DMS153 (cell line): ENCODE measurements at regions not wholly inside any gene's neighbourhood (a gene's known extent, or its start where the extent isn't known, plus 50 kb on each side); places are given as distances from the start of the nearest gene placed in this dataset.
A peak's percentile ranks its signal among the peaks of the same experiment; 100 is the strongest.
"Not testable (repeated sequence)": the region's sequence is repeated elsewhere in the genome, so short reads cannot be mapped to it uniquely, and the experiment has no call there.

Experiments used
- DNase-seq: peaks from one replicate; lab custom pipeline; 2025; lab: John Stamatoyannopoulos, UW

DNA sequence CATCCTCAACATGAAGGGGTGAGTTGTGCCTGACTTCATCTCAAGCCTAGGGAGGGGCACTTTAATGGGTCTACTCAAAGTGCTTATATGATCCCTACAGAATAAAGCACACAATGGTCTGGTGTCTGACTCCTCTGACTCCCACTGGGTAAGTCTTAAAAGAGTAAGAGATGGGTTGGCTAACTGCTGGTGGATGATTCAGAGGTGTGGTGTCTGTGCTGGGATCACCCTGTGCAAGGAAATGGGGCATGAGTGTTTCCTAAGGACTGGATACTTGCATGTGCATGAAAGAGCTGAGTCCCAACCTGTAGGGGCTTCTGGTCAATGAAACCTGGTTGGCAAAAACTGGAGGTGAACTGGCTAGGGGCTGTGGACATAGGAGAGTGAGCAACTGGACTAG is 158.8 kb downstream of the IL20RB start:
- DNase-seq, result no peak

DNA sequence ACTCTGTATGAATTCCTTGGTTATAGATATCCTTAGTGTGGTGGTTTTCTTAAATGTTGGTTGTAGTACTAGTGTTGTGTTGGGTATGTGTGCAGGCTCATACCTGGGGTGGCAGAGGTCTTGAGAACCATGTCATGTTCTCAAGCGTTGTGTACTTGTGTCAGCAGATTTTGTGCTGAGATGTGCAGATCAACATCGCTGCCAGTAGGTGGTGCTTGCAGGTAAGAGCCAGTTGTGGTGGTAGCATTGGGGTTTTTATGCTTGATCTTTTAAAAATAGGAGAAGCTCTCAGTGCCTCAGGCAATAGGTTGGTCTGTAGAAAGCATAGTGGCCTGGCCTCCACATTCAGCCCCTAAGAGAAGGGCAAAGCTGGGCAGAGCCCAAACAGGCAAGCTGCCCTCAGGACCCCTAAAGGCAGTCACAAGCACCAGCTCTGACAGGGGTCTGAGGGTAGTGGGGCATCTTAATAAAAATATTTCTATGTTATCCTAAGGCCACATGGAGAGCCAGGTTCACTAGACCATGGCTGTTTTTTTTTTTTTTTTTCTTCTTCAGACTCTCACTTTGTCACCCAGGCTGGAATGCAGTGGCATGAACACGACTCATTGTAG is 164.0 kb downstream of the IL20RB start:
- peak; percentile 3 for DNase-seq

DNA sequence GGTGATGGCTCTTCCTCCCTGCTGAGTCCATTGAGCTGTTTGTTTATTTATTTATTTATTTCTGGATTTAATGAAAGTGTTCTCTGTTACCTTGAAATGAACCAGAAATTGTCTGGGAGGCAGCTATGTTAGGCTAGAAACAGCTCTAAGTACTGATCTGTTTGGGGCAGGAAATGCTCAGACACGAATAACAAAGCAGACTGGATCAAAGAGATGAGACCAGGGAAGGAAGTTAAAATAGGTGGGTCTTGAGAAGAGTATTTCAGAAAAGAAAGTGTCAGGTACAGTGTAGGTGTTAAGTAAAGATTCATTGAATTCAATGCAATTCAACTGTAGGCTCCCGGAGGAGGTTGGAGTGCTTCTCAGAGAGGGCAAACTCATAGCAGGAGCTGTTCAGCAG is 173.3 kb downstream of the IL20RB start:
- DNase-seq, result no peak

DNA sequence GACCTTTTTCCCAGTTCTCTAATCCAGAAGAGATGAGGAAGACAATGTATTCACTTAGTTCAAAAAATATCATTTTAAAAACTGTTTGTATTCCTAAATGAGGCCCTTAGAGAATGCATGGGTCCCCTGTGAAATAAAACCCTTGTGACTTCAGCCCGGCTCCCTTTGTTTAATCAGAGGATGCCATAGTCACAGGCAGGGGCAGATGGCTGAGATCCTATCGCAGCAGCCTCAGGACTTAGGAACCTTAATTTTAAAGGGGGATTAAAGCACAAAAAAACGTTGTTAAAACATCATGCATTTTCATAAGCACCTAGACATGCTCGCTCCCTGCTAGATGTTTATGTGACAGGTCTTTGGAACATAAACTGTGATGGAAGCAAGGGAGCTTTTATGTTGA is 176.6 kb downstream of the IL20RB start:
- DNase-seq, result no peak

DNA sequence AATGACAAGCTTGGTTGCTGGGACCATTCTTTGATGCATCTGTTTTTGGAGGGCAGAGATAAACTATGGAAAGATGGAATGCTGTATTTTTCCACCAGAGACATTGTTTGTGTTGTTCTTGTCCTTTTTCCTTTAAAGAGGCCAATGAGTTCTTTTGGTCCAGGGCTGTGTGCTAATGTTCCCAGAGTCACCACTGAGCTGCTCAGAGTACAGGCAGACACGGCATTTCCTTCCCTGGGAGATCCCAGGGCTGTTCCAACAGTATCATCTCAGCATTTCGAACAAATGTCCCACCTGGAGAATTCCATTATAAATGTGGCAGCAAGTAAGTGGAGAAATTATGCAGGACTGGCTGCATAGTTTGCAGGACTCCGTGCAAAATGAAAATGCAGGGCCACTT is 190.6 kb downstream of the IL20RB start:
- no peak for DNase-seq

DNA sequence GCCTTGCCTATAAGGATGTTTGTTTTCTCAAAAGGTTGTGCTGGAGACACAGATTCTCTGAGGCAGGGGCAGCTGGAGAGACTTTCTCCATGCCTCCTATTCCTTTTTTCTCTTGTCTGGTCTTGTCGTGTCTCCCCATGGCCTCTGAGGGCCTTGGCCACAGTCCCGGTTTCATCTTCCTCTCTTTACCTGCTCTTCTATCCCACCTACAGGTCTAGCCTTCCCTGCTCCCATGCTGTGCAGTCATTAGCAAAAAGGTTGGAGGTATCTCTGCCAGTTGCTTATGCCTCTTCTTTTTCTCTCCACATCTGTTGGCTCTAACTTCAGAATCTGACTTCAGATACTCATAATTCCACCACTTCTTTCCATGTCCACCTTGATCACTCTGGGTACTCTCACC is 191.1 kb downstream of the IL20RB start:
- no peak for DNase-seq

DNA sequence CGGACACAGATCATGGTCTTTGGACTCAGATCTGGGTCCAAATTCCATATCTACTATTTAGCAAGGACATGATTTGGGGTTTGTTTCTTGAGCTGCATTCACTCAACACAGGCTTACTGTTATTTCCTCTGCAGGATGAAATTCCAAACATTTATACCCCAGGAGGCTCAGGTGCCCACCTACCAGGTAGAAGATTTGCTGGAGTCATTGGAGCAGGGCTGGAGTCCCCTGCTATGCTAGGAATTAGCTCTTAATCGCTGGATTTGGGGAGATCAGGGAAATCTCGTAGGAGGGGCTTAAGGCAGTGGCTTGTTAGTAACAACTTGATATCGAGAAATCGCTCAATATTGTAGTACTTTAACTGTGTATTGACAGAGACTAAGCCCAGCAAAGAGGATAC is 193.0 kb downstream of the IL20RB start:
- DNase-seq, result no peak

DNA sequence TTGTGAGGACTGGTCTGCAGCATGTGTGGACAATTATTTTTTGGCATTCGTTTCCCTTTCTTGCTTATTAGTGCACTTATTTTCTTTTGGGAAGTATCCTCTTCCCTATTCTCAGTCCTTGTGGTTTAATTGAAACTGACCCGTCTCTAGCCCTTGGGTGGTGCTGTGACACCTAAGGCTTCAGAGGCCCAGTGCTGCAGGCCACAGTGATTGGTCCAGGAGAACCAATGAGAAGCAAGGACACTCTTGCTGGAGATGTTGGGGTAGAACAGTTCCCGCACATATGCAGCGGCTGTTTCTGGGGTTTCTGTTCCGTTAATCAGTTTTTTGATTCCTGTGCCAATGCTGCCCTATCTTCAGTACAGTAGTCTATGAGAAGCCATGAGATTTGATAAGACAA is 195.3 kb downstream of the IL20RB start:
- DNase-seq, result not testable (repeated sequence)

DNA sequence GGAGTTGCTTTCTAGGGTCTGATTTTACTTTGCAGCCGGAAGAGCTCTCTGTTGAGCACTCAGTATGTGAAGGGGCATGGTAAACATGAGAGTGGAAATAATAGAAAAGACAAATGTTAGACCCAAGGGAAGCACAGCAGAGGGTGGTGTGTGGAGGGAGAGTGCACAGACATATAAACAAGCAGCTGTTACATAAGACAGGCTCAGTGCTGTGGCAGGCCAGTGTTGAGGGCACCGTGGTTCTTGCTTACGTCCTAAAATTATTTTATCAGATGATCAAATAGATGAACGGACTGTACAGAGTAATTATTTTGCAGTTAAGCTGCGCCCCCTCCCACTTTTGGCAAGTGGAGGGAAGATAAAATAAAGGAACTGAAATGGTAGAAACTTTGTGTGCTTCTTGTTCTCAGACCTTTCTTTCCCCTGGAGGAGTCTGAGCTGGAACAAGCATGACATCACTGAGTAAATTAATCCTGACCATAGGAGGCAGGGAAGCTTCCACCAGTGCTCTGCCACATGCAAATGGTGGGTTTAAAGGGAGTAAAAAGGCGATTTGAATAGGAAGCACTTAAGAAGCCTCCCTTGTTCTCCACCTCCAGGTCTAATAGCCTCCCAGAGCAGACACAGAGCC is 205.6 kb downstream of the IL20RB start:
- DNase-seq, result no peak

DNA sequence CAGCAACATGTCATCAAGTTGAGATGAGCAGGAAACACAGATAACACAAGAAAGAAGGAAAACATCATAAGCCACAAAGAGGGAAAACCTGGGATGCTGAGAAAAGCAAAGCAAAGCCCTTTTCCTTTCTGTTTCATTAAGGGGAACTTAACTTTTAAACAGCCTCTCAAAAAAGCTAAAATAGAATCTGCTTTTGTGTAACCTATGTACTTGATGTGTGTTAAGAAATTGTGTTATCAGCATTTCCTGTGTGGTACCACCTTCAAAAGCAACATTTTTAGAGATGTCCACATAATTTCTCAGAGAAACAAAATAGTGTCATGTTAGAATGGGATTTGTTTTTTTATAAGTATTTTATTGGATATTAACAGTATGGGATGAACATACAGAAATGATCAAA is 206.2 kb downstream of the IL20RB start:
- no peak for DNase-seq

DNA sequence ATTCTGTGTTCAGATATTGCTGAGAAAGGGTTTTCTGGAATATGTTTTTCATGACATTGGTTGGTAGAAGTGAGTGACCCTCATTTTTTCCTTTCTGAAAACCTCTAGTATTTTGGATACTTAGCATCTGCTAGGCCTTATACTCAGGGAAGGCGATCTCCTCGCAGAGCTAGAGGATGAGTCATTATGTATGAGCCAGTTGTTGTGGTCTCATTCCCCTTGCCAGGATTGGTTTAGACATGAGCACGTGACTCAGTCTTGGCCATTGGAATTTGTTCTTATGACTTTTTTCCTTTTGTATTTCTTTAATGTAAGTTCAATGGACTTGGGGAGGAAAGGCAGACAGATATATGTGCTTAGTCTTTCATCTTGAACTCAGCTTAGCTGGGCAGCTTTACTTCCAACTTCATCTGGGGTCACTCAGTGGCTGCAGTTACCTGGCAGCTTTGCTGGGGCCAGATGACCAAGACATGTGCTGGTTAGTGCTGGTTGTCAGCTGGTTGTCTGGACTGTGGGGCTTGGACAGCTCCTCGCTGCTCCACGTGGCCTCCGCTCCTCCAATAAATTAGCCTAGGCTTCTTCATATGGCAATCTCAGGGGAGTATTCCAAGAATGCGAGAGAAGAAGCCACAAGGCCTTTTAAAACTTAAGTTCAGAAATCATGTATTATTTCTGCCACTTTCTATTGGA is 207.5 kb downstream of the IL20RB start:
- no peak for DNase-seq

DNA sequence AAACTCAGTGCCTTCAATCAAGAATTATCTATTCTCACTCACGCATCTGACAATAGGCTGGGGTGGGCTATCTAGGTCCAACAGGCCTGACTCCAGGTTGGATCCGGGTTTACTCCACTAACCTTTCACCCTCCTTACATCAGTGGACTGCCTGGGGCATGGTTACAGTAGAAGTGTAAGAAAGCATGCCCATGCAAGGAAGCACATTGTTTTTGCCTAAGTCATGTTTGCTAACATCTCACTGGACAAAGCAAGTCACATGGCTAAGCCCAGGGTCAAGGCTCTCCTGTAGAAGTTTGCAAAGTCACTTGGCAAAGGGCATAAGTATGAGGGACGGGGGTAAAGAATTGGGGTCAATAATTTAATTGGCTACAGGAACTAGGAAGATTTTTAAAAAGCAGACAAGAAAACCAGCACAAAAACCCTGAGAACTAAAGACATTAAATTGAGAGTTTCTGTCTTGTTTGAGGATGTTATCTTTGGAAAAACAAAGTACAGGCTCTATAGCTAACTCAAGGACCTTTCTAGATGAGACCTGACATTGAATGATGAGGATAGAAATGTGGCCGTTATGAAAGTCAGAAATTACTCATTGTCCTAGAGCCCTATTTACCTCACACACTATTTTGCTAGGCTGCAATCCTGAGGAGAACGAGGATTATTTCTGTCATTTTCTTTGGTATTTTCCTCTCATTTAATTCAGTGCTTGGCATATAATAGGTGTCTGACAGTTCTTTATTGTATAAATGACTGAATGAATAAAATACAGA is 214.2 kb downstream of the IL20RB start:
- no peak for DNase-seq

DNA sequence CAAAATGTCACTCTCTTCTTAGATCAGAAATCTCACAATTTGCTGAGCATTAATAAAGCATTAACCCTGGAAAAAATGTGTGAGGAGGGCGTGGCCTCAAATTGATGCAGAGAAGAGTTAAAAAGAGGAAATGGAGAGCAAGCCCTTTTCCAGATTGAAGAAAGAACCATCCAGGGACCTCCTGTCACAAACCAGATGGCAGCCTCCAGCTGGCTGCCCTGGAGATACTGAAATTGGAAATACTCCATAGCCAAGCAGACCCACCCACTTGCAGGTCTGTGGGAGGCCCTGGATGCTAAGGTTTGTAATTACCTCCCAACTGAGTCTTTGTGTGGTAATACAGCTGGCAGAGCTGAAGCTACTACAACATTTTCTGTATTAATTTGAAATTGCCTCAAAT is 214.9 kb downstream of the IL20RB start:
- DNase-seq, result no peak

DNA sequence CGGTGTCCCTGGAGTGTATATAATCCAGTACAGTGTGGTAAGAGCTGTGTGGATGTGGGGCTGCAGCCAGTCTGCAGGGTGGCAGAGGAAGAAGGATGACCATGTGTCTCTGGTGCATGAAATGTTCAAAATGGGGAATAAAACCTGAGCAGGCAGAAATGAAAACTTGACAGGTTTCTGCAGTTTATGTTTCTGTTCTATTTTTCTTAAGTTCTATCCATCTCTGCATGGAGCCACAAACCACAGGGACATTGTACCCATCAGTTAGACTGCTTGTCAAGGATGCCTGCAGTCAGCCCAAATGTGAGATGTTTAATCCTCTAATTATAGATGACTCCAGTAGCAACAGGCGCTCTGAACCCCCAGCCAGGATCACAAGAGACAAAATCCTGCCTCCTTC is 216.7 kb downstream of the IL20RB start:
- no peak for DNase-seq

DNA sequence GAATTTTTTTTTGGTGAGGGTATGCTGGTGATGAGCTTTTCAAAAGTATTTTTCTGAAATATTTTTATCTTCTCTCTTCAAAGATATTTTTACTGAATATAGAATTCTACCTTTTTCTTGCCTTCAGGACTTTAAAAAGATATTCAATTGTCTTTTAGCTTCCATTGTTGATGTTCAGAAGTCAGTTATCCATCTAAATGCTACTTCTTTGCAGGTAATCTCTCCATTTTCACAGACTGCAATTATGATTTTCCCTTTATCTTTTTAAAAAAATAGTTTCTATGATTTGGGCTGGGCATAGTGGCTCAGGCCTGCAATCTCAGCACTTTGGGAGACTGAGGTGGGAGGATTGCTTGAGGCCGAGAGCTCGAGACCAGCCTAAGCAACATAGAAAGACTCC is 222.4 kb downstream of the IL20RB start:
- DNase-seq, result no peak

DNA sequence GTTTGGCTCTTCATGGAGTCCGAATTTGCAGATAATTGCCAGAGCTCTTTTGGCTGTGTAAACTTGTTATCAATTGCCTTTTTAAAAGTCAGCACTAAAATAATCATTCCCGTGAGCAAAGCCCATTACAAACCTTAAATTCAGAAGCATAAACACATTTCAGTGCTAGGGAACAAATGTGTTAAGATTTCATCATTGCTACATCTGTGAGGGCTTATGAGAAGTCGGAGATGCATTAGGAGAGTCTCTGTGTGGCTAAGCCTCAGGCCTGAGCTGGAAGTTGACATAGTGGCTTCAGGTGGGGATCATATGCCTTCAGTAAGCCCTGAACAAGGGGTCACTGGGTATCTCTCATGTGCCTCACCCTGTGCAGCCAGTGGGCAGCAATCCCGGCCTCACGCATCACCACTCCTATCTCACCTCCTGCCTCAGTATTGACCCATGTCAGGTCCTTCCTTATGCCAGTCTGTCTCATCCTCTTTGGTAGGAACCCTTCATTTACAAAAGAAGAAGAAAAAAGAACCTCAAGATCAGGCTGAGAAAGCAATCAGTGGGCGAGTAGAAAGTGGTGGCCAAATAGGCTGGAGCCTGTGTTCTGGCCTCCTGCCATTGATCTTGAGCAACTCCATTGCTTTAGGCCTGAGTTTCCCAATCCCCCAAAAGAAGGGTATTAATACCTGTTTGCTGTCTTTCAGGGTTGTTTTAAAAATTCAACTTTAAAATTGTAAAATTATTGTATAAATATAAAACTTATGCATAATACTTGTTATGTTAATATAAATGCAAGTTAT is 233.5 kb downstream of the IL20RB start:
- DNase-seq, result no peak

DNA sequence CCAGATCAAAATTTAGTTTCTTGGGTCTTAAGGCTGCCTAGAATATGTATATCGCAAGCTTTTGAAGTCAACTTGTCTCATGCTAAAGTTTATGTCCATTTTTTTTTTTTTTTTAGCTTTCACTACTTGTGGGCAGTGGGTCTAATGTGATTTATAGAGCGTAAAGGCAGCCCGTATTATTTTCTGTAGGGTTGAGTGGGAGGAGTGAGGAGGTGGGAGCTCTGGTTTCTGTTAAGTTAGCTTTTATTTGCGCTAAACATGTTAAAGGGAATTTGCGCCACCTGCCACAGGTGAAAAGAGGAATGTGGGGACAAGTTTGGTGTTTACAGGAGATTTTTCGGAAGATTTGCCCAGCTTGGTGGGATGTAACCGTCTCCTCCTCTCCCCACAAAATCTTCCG is 234.2 kb downstream of the IL20RB start:
- DNase-seq, result no peak

DNA sequence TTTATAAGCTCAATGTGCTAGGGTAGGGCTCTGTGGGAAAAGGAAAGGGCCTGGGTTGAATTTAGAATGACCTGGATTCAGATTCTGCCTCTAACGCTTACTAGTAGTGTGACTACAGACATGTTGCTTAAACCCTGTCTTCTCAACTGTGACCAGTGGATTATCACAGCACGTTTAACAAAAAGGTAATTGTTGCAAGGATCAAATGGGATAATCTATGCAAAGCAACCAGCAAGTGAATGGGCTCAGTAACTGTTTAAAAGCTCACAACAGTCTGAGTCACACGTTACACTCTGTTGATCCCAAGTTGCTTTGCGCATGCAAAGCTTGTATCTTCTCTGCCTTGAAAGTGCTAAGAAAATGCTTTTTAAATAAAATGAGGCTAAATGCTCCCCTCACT is 236.5 kb downstream of the IL20RB start:
- DNase-seq, result no peak

DNA sequence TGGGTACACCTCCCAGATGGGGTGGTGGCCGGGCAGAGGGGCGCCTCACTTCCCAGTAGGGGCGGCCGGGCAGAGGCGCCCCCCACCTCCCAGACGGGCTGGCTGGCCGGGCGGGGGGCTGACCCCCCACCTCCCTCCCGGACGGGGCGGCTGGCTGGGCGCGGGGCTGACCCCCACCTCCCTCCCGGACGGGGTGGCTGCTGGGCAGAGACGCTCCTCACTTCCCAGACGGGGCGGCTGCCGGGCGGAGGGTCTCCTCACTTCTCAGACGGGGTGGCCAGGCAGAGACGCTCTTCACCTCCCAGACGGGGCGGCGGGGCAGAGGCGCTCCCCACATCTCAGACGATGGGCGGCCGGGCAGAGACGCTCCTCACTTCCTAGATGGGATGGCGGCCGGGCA is 240.6 kb downstream of the IL20RB start:
- DNase-seq, result not testable (repeated sequence)

DNA sequence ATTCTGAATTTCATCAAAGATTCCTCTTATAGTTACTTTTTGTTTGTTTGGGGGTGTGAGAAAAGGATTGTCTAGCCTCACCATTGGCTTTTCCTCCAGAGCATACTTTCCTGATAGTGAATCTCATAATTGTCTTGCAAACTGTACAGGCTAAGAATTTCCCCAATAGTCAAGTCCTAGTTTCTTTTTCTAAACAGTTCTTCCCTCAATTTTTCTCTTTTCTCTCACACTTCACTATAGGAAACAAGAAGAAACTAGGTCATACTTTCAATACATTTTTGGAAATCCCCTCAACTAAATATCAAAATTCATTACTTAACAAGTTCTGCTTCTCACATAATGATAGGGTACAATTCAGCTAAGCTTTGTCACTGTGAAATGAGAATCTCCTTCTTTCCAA is 241.9 kb downstream of the IL20RB start:
- DNase-seq, result no peak

DNA sequence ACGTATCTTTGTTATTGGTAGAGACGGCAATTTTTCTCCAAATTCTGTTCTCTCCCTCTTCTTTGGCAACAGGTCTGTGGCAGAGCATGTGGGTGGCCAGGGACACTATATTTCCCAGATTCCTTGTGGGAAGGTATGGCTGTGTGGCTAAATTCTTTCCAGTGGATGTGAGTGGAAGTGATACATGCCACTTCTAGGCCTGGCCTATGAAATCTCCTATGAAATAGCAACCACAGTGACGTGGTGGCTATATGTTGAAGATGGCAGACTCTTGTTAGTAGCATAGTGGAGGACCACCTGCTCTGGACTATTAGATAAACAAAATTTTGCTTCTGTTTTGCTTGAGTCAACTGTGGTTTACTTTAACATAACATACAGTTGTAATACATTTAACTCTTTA is 243.3 kb downstream of the IL20RB start:
- DNase-seq, result no peak

DNA sequence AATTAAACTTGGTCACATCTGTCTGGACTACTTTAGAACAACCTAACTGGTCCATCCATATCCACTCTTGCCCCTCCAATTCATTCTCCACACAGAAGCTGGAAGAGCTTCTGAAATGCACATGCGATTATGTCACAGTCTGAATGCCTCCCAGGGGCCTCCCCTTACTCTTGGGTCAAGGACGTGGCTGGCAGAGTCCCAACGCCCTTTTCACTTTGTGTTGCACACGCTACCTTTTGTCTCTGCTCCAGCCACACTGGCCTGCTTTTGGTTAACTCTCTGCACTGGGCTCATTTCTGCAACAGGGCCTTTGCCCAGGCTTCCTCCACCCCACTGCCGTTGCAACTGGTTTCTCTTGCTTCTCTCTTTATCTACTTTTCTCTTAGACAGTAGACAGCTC is 245.2 kb downstream of the IL20RB start:
- no peak for DNase-seq
